Kidney (tissue), 13 donors: ENCODE measurements at regions not wholly inside any gene's neighbourhood (a gene's known extent, or its start where the extent isn't known, plus 50 kb on each side); places are given as distances from the start of the nearest gene placed in this dataset.

ENCODE experiments used
- DNase-seq, 5 donors: peaks; one replicate each; pipeline ENCODE4 v3.0.0-alpha.2; 2013 to 2020
- FAIRE-seq: peaks from 2 replicates; lab custom pipeline; 2012; peaks lifted over from hg19 to GRCh38; lab: Jason Lieb, UNC
- H3K27ac ChIP-seq, 2 donors: one replicate each; pipeline ENCODE4 v1.7.0; 2013; ENCODE audit warnings: low read depth in 2 of 2, low read length in 2 of 2, inconsistent platforms in 1 of 2
- H3K27me3 ChIP-seq: one replicate; pipeline ENCODE4 v1.7.1; 2013; ENCODE audit warnings: low read length, inconsistent platforms; ENCODE audit not compliant: control insufficient read depth, insufficient read depth
- H3K36me3 ChIP-seq, 3 donors: one replicate each; pipeline versions ENCODE4 v1.7.0 to v1.7.1; 2013; ENCODE audit warnings: low read length in 3 of 3, control low read depth in 1 of 3, inconsistent platforms in 1 of 3; ENCODE audit not compliant: insufficient read depth in 3 of 3, control insufficient read depth in 2 of 3
- H3K4me1 ChIP-seq, 3 donors: one replicate each; pipeline versions ENCODE4 v1.7.0 to v1.7.1; 2013; ENCODE audit warnings: low read length in 3 of 3, inconsistent platforms in 1 of 3, low read depth in 1 of 3; ENCODE audit not compliant: control insufficient read depth in 2 of 3, insufficient read depth in 2 of 3
- H3K4me3 ChIP-seq, 3 donors: one replicate each; pipeline versions ENCODE4 v1.7.0 to v1.8.1; 2013; ENCODE audit warnings: low read length in 3 of 3, control low read depth in 1 of 3, inconsistent platforms in 1 of 3
- H3K9ac ChIP-seq, 3 donors: one replicate each; pipeline versions ENCODE4 v1.7.0 to v1.7.1; 2013; ENCODE audit warnings: low read length in 3 of 3, control low read depth in 1 of 3, inconsistent platforms in 1 of 3
- H3K9me3 ChIP-seq, 3 donors: one replicate each; pipeline versions ENCODE4 v1.7.0 to v1.7.1; 2013; ENCODE audit warnings: low read length in 3 of 3, control low read depth in 1 of 3, inconsistent platforms in 1 of 3; ENCODE audit not compliant: control insufficient read depth in 2 of 3, insufficient read depth in 1 of 3
- intact Hi-C: fragments of 100-400 bp; cut with DNase I; formaldehyde crosslinking; loops from one replicate; pipeline ENCODE4 v1.11.1; 2022
- TF ChIP-seq, protein P1 (sequence below): IDR thresholded peaks from 3 replicates; pipeline ENCODE4 v1.5.1; 2012; ENCODE audit warnings: mild to moderate bottlenecking, moderate library complexity, borderline replicate concordance; ENCODE audit not compliant: insufficient read depth; ENCODE audit errors: extremely low read depth
- donor health status: control.
- donor health status: control.
- donor health status: control.
- donor health status: control.
- donor health status: control.
- donor health status: DM: yes; HTN: yes; CAD: no.
- donor health status: Normal renal cell carcinoma (clear cell type).

DNA sequence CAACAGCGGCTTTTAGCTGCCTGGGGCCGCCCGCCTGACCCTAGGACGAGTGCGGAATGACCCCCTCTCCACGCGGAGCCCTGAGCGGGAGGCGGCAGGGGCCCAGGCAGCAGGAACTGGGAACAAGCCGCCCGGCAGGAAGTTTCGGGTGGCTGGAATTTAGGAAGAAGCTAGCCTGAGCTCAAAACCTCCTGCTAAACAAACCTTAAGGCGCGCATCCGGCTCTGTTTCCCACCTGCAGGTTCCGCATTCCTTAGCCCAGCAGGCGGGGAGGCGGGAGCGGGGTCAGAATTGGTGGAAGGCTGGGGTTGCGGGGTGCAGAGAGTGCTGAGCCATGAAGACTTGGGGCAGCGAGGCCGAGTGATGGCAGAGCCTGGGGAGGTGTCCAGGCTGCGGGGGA is 813.9 kb downstream of the KCNJ18 start:
- H3K4me3 ChIP-seq = no peak overlapping the region
- H3K9ac ChIP-seq = no peak overlapping the region
- H3K4me1 ChIP-seq = no peaks in the 10 kb centered on the region
- DNase-seq (no peak), FAIRE-seq (no peak)
- no peaks in the 10 kb centered on the region for H3K36me3 ChIP-seq
- no peaks in the 10 kb centered on the region for H3K9me3 ChIP-seq
- H3K27me3 ChIP-seq = no peaks in the 10 kb centered on the region
- intact Hi-C loops = no loop called here
- H3K27ac ChIP-seq = no peak overlapping the region
- TF ChIP-seq, protein P1, sequence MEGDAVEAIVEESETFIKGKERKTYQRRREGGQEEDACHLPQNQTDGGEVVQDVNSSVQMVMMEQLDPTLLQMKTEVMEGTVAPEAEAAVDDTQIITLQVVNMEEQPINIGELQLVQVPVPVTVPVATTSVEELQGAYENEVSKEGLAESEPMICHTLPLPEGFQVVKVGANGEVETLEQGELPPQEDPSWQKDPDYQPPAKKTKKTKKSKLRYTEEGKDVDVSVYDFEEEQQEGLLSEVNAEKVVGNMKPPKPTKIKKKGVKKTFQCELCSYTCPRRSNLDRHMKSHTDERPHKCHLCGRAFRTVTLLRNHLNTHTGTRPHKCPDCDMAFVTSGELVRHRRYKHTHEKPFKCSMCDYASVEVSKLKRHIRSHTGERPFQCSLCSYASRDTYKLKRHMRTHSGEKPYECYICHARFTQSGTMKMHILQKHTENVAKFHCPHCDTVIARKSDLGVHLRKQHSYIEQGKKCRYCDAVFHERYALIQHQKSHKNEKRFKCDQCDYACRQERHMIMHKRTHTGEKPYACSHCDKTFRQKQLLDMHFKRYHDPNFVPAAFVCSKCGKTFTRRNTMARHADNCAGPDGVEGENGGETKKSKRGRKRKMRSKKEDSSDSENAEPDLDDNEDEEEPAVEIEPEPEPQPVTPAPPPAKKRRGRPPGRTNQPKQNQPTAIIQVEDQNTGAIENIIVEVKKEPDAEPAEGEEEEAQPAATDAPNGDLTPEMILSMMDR = no peak

DNA sequence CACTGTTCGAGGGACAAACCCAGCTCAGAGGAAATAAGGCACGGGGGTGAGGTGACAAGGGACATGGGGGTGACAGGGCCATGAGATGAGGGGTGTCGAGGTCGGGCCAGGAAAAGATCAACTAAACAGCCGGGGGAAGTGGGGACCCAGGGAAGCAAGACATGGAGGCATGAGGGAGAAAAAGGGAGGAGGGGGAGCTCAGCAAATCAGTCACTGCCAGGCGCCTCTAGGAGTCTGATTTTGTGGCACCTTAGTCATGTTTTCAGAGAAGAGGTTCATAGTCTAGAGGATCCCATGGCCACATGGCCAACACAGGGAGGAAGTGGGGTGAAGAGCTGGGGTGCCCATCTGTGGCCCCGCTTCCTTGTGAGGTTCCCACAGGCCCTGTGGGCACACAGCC is 814.5 kb downstream of the KCNJ18 start:
- DNase-seq = no peak
- no peak overlapping the region for H3K4me3 ChIP-seq
- H3K27me3 ChIP-seq = no peaks in the 10 kb centered on the region
- no peaks in the 10 kb centered on the region for H3K9me3 ChIP-seq
- H3K36me3 ChIP-seq = no peaks in the 10 kb centered on the region
- no peak overlapping the region for H3K9ac ChIP-seq
- intact Hi-C loops = no loop called here
- no peaks in the 10 kb centered on the region for H3K4me1 ChIP-seq
- FAIRE-seq = no peak
- TF ChIP-seq, protein P1 = no peak
- H3K27ac ChIP-seq = no peak overlapping the region

GRCh38 chr17:22507823-22508222 is 815.5 kb downstream of the KCNJ18 start:
- Histone ChIP-seq H3K27me3 (no peaks in the 10 kb centered on the region), H3K36me3 (no peaks in the 10 kb centered on the region), H3K27ac (no peak overlapping the region), H3K9me3 (no peaks in the 10 kb centered on the region), H3K4me1 (no peaks in the 10 kb centered on the region), H3K9ac (no peak overlapping the region), H3K4me3 (no peak overlapping the region)
- FAIRE-seq (no peak), DNase-seq (no peak)
- TF ChIP-seq, protein P1 = no peak
- intact Hi-C loops = no loop called here

DNA sequence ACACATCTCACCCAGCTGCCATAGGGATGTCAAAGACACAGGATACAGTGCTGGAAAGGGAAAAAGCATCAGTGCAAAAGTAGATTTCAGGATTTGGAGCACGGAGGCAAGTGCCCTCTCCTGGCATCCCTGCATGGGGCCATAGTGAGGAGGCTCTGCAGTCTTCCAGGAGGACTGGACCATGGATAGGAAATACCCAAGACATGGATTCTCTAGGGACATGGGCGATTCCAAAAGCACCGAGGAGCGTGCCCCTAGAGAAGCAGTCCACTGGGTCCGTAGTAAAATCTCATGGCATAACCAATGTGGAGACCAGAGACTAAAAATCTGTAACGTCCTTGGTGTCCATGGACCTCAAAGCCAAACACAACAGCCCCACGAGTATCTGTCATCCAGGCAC is 818.2 kb downstream of the KCNJ18 start:
- intact Hi-C loops = no loop called here
- FAIRE-seq = no peak
- H3K9me3 ChIP-seq = no peaks in the 10 kb centered on the region

More for the DNA sequence above, 818.2 kb downstream of the KCNJ18 start:
- H3K36me3 ChIP-seq = no peaks in the 10 kb centered on the region
- no peaks in the 10 kb centered on the region for H3K4me1 ChIP-seq
- no peak overlapping the region for H3K9ac ChIP-seq
- TF ChIP-seq, protein P1 = no peak
- DNase-seq = no peak
- no peaks in the 10 kb centered on the region for H3K27me3 ChIP-seq
- H3K27ac ChIP-seq = no peak overlapping the region
- no peak overlapping the region for H3K4me3 ChIP-seq
